ENCODE measurements at regions not wholly inside any gene's neighbourhood (a gene's known extent, or its start where the extent isn't known, plus 50 kb on each side); places are given as distances from the start of the nearest gene placed in this dataset.

DNA sequence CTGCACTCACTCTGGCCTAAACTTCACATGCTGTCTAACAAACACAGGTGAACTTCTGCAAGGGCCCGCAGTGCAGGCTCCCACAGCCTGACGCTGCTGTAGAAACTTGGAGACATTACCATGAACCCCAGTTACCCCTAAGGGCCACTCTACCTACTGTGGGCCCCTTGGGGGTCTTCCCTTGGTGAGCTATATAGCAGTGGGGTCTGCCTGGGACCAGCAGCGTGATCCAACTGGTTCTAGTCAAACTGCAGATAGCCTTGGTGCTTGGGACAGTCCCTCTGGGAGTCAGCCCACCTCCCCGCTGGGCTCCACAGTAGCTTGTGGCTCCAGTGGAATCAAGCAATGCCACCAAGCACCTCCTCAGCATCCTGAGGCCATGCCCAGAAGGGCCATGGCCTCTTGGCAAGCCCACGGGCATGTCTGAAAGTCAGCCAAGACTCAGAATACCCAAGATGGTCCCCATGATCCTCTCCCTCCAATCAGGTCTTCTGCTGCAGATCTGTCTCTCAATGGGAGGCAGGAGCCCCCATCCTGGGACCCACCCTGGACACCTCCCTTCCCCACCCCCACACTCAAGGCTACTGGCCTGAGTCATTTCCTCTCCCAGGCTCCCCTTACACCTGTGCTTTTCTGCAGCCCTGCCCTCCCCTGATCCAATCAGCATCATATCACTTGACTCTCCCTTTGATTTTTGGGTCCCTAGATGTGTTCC, 230.0 kb upstream of the IRX1 start:
- no peak for DNase-seq (ENCODE audit: extremely low spot score)
- POLR2A ChIA-PET = no interaction called here

GRCh38 chr5:3364941-3365340, 230.7 kb upstream of the IRX1 start:
- no peak for TF ChIP-seq FOXA1 (IDR thresholded peaks at IDR 0.05)
- TF ChIP-seq FOXK2 (IDR thresholded peaks at IDR 0.05) = no peak
- no peak for TF ChIP-seq TARDBP (IDR thresholded peaks at IDR 0.05)
- TF ChIP-seq BHLHE40 (IDR thresholded peaks at IDR 0.05; ENCODE audit: borderline replicate concordance) = no peak
- TF ChIP-seq HDGF (IDR thresholded peaks at IDR 0.05; ENCODE audit: borderline replicate concordance) = no peak
- TF ChIP-seq SP1 (IDR thresholded peaks at IDR 0.05) = no peak
- TF ChIP-seq NFRKB (IDR thresholded peaks at IDR 0.05) = no peak
- ChIA-PET POLR2A (no interaction called here), CTCF (no interaction called here)
- no peak for DNase-seq (ENCODE audit: extremely low spot score)

More for the DNA sequence above, 230.0 kb upstream of the IRX1 start:
- TF ChIP-seq L3MBTL2 (conservative IDR thresholded peaks at IDR 0.05) = no peak
- no peak for TF ChIP-seq SP1 (IDR thresholded peaks at IDR 0.05)
- no peak for TF ChIP-seq BHLHE40 (IDR thresholded peaks at IDR 0.05; ENCODE audit: borderline replicate concordance)
- no peak for TF ChIP-seq TARDBP (IDR thresholded peaks at IDR 0.05)
- TF ChIP-seq FOXK2 (IDR thresholded peaks at IDR 0.05) = no peak
- no peak for TF ChIP-seq FOXM1 (IDR thresholded peaks at IDR 0.05; ENCODE audit: borderline replicate concordance)
- no peak for TF ChIP-seq ZNF384 (IDR thresholded peaks at IDR 0.05)
- no peak for TF ChIP-seq CTBP1 (IDR thresholded peaks at IDR 0.05; ENCODE audit: borderline replicate concordance)
- TF ChIP-seq ARNT (IDR thresholded peaks at IDR 0.05) = no peak
- TF ChIP-seq FOXA1 (IDR thresholded peaks at IDR 0.05) = no peak
- TF ChIP-seq ELF4 (IDR thresholded peaks at IDR 0.05) = no peak
- no peak for TF ChIP-seq PKNOX1 (IDR thresholded peaks at IDR 0.05)
- TF ChIP-seq HDGF (IDR thresholded peaks at IDR 0.05; ENCODE audit: borderline replicate concordance) = no peak
- no peak for TF ChIP-seq LEF1 (IDR thresholded peaks at IDR 0.05; ENCODE audit: borderline replicate concordance)
- no peak for TF ChIP-seq NFRKB (IDR thresholded peaks at IDR 0.05)
- no peak for TF ChIP-seq SUZ12 (IDR thresholded peaks at IDR 0.05)
- CTCF ChIA-PET = no interaction called here

DNA sequence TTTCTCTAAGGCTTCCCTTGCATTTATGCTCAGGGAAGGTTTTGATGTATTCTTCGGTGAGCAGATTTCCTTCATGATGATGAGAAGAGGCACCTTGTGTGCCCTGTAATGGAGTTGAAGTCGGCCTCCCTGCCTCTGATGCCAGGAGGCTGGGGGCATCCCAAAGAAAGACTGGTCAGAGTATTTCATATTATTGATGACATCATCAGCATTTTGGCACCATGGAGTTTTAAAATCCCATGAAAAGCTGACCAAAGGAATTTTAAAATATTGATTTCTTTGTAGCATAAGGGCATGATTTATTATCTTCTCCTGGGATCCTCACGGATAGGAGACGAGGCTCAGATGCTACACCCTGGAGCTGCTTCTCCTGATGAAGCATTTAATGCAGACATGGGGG, 231.2 kb upstream of the IRX1 start:
- no peak for TF ChIP-seq SUZ12 (IDR thresholded peaks at IDR 0.05)
- no peak for TF ChIP-seq NFRKB (IDR thresholded peaks at IDR 0.05)
- no peak for TF ChIP-seq FOXA1 (IDR thresholded peaks at IDR 0.05)
- no peak for TF ChIP-seq CTBP1 (IDR thresholded peaks at IDR 0.05; ENCODE audit: borderline replicate concordance)
- TF ChIP-seq HDGF (IDR thresholded peaks at IDR 0.05; ENCODE audit: borderline replicate concordance) = no peak
- TF ChIP-seq FOXK2 (IDR thresholded peaks at IDR 0.05) = no peak
- no peak for TF ChIP-seq ELF4 (IDR thresholded peaks at IDR 0.05)
- no peak for TF ChIP-seq L3MBTL2 (conservative IDR thresholded peaks at IDR 0.05)
- no peak for TF ChIP-seq PKNOX1 (IDR thresholded peaks at IDR 0.05)
- TF ChIP-seq ARNT (IDR thresholded peaks at IDR 0.05) = no peak
- no peak for DNase-seq (ENCODE audit: extremely low spot score)
- CTCF ChIA-PET = no interaction called here
- POLR2A ChIA-PET = no interaction called here

DNA sequence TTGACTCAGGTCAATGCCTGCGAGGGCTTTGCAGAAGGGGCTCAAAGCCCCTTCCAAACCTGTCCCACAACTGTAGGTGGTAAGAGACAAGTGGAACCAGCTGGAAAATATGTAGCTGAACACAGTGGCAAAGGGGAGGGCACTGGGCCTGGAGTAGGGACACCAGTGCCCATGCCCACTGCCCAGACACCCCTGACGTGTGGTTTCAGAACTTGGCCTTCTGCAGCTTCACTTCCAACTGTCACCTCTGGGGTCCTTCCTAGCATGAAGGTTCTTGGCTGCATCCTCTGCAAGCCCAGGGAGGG, 233.1 kb upstream of the IRX1 start:
- ChIA-PET CTCF (no interaction called here), POLR2A (no interaction called here)
- no peak for DNase-seq (ENCODE audit: extremely low spot score)
- no peak for TF ChIP-seq CTBP1 (IDR thresholded peaks at IDR 0.05; ENCODE audit: borderline replicate concordance)
- no peak for TF ChIP-seq FOXA1 (IDR thresholded peaks at IDR 0.05)
- TF ChIP-seq PKNOX1 (IDR thresholded peaks at IDR 0.05) = no peak
- no peak for TF ChIP-seq LEF1 (IDR thresholded peaks at IDR 0.05; ENCODE audit: borderline replicate concordance)
- TF ChIP-seq L3MBTL2 (conservative IDR thresholded peaks at IDR 0.05) = no peak
- TF ChIP-seq TARDBP (IDR thresholded peaks at IDR 0.05) = no peak
- no peak for TF ChIP-seq ARNT (IDR thresholded peaks at IDR 0.05)
- no peak for TF ChIP-seq NFRKB (IDR thresholded peaks at IDR 0.05)
- TF ChIP-seq FOXK2 (IDR thresholded peaks at IDR 0.05) = no peak
- TF ChIP-seq ELF4 (IDR thresholded peaks at IDR 0.05) = no peak
- no peak for TF ChIP-seq SP1 (IDR thresholded peaks at IDR 0.05)
- no peak for TF ChIP-seq SUZ12 (IDR thresholded peaks at IDR 0.05)
- TF ChIP-seq FOXM1 (IDR thresholded peaks at IDR 0.05; ENCODE audit: borderline replicate concordance) = no peak
- no peak for TF ChIP-seq HDGF (IDR thresholded peaks at IDR 0.05; ENCODE audit: borderline replicate concordance)
- no peak for TF ChIP-seq BHLHE40 (IDR thresholded peaks at IDR 0.05; ENCODE audit: borderline replicate concordance)
- TF ChIP-seq ZNF384 (IDR thresholded peaks at IDR 0.05) = no peak

GRCh38 chr5:3361811-3362605, 233.6 kb upstream of the IRX1 start:
- ChIA-PET POLR2A (no interaction called here), CTCF (no interaction called here)

More at GRCh38 chr5:3361811-3362605, 233.6 kb upstream of the IRX1 start:
- no peak for DNase-seq (ENCODE audit: extremely low spot score)
- TF ChIP-seq SUZ12 (IDR thresholded peaks at IDR 0.05) (no peak), HDGF (IDR thresholded peaks at IDR 0.05; ENCODE audit: borderline replicate concordance) (no peak), ELF4 (IDR thresholded peaks at IDR 0.05) (no peak), SP1 (IDR thresholded peaks at IDR 0.05) (no peak), PKNOX1 (IDR thresholded peaks at IDR 0.05) (no peak), TARDBP (IDR thresholded peaks at IDR 0.05) (no peak), ZNF384 (IDR thresholded peaks at IDR 0.05) (no peak), LEF1 (IDR thresholded peaks at IDR 0.05; ENCODE audit: borderline replicate concordance) (no peak), FOXK2 (IDR thresholded peaks at IDR 0.05) (no peak), ARNT (IDR thresholded peaks at IDR 0.05) (no peak), CTBP1 (IDR thresholded peaks at IDR 0.05; ENCODE audit: borderline replicate concordance) (no peak), NFRKB (IDR thresholded peaks at IDR 0.05) (no peak), FOXA1 (IDR thresholded peaks at IDR 0.05) (no peak), L3MBTL2 (conservative IDR thresholded peaks at IDR 0.05) (no peak), BHLHE40 (IDR thresholded peaks at IDR 0.05; ENCODE audit: borderline replicate concordance) (no peak), FOXM1 (IDR thresholded peaks at IDR 0.05; ENCODE audit: borderline replicate concordance) (no peak)

Data from HEK293T (cell line).